ENCODE measurements at regions not wholly inside any gene's neighbourhood (a gene's known extent, or its start where the extent isn't known, plus 50 kb on each side); places are given as distances from the start of the nearest gene placed in this dataset.

- Histone ChIP-seq H3K36me3 (no peaks in the 10 kb centered on the region), H3K4me3 (no peak overlapping the region), H3K9me3 (no peaks in the 10 kb centered on the region), H3K27ac (no peak overlapping the region), H3K4me1 (no peaks in the 10 kb centered on the region), H3K27me3 (no peaks in the 10 kb centered on the region)
- TF ChIP-seq CTCF (IDR thresholded peaks at IDR 0.05) (no peak), POLR2A (IDR thresholded peaks at IDR 0.05) (no peak), POLR2AphosphoS5 (IDR thresholded peaks at IDR 0.05) (no peak)
- DNase-seq (ENCODE audit: low spot score in 2 of 2): no peak
- intact Hi-C loops (cut with DNase I; ENCODE audit: low total_unique reads): no loop called here
These were observed 248.1 kb upstream of the DEPDC1 start for GRCh38 chr1:68745011-68745410.

GRCh38 chr1:68745451-68745850 is 248.6 kb upstream of the DEPDC1 start:
- TF ChIP-seq POLR2A (IDR thresholded peaks at IDR 0.05) (no peak), CTCF (IDR thresholded peaks at IDR 0.05) (no peak), POLR2AphosphoS5 (IDR thresholded peaks at IDR 0.05) (no peak)
- Histone ChIP-seq H3K27ac (no peak overlapping the region), H3K36me3 (no peaks in the 10 kb centered on the region), H3K4me1 (no peaks in the 10 kb centered on the region), H3K9me3 (no peaks in the 10 kb centered on the region), H3K4me3 (no peak overlapping the region), H3K27me3 (no peaks in the 10 kb centered on the region)
- intact Hi-C loops (cut with DNase I; ENCODE audit: low total_unique reads): no loop called here
- DNase-seq (ENCODE audit: low spot score in 2 of 2): no peak

GRCh38 chr1:68746378-68746777 is 249.5 kb upstream of the DEPDC1 start:
- no peak for DNase-seq (ENCODE audit: low spot score in 2 of 2)
- Histone ChIP-seq H3K27ac (no peak overlapping the region), H3K27me3 (no peaks in the 10 kb centered on the region), H3K9me3 (no peaks in the 10 kb centered on the region), H3K4me3 (no peak overlapping the region), H3K36me3 (no peaks in the 10 kb centered on the region), H3K4me1 (no peaks in the 10 kb centered on the region)
- intact Hi-C loops (cut with DNase I; ENCODE audit: low total_unique reads): no loop called here
- TF ChIP-seq POLR2AphosphoS5 (IDR thresholded peaks at IDR 0.05) (no peak), CTCF (IDR thresholded peaks at IDR 0.05) (no peak), POLR2A (IDR thresholded peaks at IDR 0.05) (no peak)

GRCh38 chr1:68751723-68752122 is 254.8 kb upstream of the DEPDC1 start:
- no peaks in the 10 kb centered on the region for H3K9me3 ChIP-seq
- intact Hi-C loops (cut with DNase I; ENCODE audit: low total_unique reads): no loop called here
- H3K27me3 ChIP-seq: no peaks in the 10 kb centered on the region
- no peak for TF ChIP-seq POLR2A (IDR thresholded peaks at IDR 0.05)
- no peak for TF ChIP-seq POLR2AphosphoS5 (IDR thresholded peaks at IDR 0.05)
- TF ChIP-seq CTCF (IDR thresholded peaks at IDR 0.05): no peak
- no peak for DNase-seq (ENCODE audit: low spot score in 2 of 2)
- no peak overlapping the region for H3K27ac ChIP-seq
- H3K4me3 ChIP-seq: no peak overlapping the region
- no peaks in the 10 kb centered on the region for H3K4me1 ChIP-seq
- H3K36me3 ChIP-seq: no peaks in the 10 kb centered on the region

- no peaks in the 10 kb centered on the region for H3K36me3 ChIP-seq
- H3K27ac ChIP-seq: no peak overlapping the region
- no peaks in the 10 kb centered on the region for H3K4me1 ChIP-seq
- intact Hi-C loops (cut with DNase I; ENCODE audit: low total_unique reads): no loop called here
- no peak overlapping the region for H3K4me3 ChIP-seq
- no peak for TF ChIP-seq POLR2A (IDR thresholded peaks at IDR 0.05)
- no peak for TF ChIP-seq POLR2AphosphoS5 (IDR thresholded peaks at IDR 0.05)
- no peak for TF ChIP-seq CTCF (IDR thresholded peaks at IDR 0.05)
- DNase-seq (ENCODE audit: low spot score in 2 of 2): no peak
- no peaks in the 10 kb centered on the region for H3K27me3 ChIP-seq
- H3K9me3 ChIP-seq: peaks cover 9 to 14% of the 10 kb centered on the region in 2 donors
These were observed 261.9 kb upstream of the DEPDC1 start for GRCh38 chr1:68758666-68759209.

All from breast epithelium (tissue), 4 donors.